ENCODE measurements at regions not wholly inside any gene's neighbourhood (a gene's known extent, or its start where the extent isn't known, plus 50 kb on each side); places are given as distances from the start of the nearest gene placed in this dataset.

- Histone ChIP-seq H3K27ac (ENCODE audit: extremely low read depth, low read depth, low read length) (no peak overlapping the region), H3K4me3 (no peak overlapping the region), H3K4me1 (replicated peaks in 1 of 2; ENCODE audit: control insufficient read depth in 2 of 2, insufficient read depth in 2 of 2, low read length in 2 of 2) (no peaks in the 10 kb centered on the region), H3K9me3 (replicated peaks; ENCODE audit: control insufficient read depth, insufficient read depth, low read depth, low read length) (no peaks in the 10 kb centered on the region; the same call in 1 of the 2 replicates), H3K27me3 (ENCODE audit: control insufficient read depth in 2 of 2, insufficient read depth in 2 of 2, low read length in 2 of 2) (no peaks in the 10 kb centered on the region), H3K9me1 (ENCODE audit: control insufficient read depth, insufficient read depth, low read length) (no peaks in the 10 kb centered on the region), H3K9ac (ENCODE audit: insufficient read depth in 1 of 2, low read depth in 2 of 2, low read length in 2 of 2) (no peak overlapping the region), H3K36me3 (ENCODE audit: control insufficient read depth, insufficient read depth, low read length) (no peaks in the 10 kb centered on the region), H3K79me2 (ENCODE audit: control insufficient read depth, insufficient read depth, low read length) (no peaks in the 10 kb centered on the region), H3K4me2 (ENCODE audit: insufficient read depth, low read length) (no peak overlapping the region), H2AFZ (ENCODE audit: low read depth, low read length) (no peak overlapping the region), H4K20me1 (replicated peaks; ENCODE audit: control insufficient read depth, insufficient read depth, low read length) (no peaks in the 10 kb centered on the region)
- in situ Hi-C loops (cut with MboI) (no loop called here), intact Hi-C loops (cut with micrococcal nuclease) (no loop called here)
- whole genome bisulfite sequencing (ENCODE audit: insufficient coverage, low coverage, missing lambda C conversion rate), result 0% methylated on average over 2 of the region's 2 CpGs
- no peak for ATAC-seq
- BruUV-seq (replicated peaks), result no TSS peak
- CTCF ChIA-PET (ENCODE audit: low intra/inter-chr PET ratio), result no interaction called here
- FAIRE-seq, result no peak
- POLR2A ChIA-PET, result no interaction called here
- no peak for TF ChIP-seq CBX8 (IDR thresholded peaks at IDR 0.05; ENCODE audit: borderline replicate concordance, extremely low read depth, low read depth, low read length, poor library complexity, severe bottlenecking)
- TF ChIP-seq RAD21 (CRISPR knock-in tag; conservative IDR thresholded peaks at IDR 0.05 in 1 of 2, IDR thresholded peaks at IDR 0.05 in 1 of 2), result no peak
- TF ChIP-seq ZNF436 (CRISPR knock-in tag; IDR thresholded peaks at IDR 0.05), result no peak
- TF ChIP-seq NFIC (IDR thresholded peaks at IDR 0.05), result no peak
- no peak for TF ChIP-seq COPS2 (conservative IDR thresholded peaks at IDR 0.05)
- no peak for DNase-seq (ENCODE audit: extremely low read depth in 1 of 4, low spot score in 3 of 4)
Measured at GRCh38 chr2:163417596-163418337, 318.0 kb downstream of the FIGN start.

DNA sequence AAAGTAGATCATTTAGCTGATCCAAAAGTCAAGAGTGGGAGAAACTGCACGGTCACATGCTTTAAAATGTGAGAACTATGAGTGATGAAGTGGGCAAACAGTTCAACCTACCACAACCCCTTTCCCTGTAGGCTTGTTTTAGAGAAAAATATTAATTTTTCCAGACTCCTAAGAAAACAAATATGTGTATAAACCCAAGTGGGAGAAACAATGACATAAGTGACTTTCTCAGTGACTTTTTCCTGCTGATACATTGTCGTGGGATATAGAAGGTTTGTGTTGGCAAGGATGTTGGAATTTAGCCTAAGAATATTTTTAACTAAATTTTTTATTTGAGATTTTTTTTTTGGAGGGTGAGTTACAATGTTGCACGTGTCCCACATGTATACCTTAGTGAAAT, 321.7 kb downstream of the FIGN start:
- no peak for DNase-seq (ENCODE audit: extremely low read depth in 1 of 4, low spot score in 3 of 4)
- no peak overlapping the region for H3K4me2 ChIP-seq (ENCODE audit: insufficient read depth, low read length)
- WGBS (ENCODE audit: insufficient coverage, low coverage, missing lambda C conversion rate), result 0% methylated on average over 3 of the region's 3 CpGs
- no peak overlapping the region for H3K9ac ChIP-seq (ENCODE audit: insufficient read depth in 1 of 2, low read depth in 2 of 2, low read length in 2 of 2)
- in situ Hi-C loops (cut with MboI) (no loop called here), intact Hi-C loops (cut with micrococcal nuclease) (no loop called here)
- H3K79me2 ChIP-seq (ENCODE audit: control insufficient read depth, insufficient read depth, low read length), result no peaks in the 10 kb centered on the region
- no peaks in the 10 kb centered on the region for H3K4me1 ChIP-seq (replicated peaks in 1 of 2; ENCODE audit: control insufficient read depth in 2 of 2, insufficient read depth in 2 of 2, low read length in 2 of 2)
- CTCF ChIA-PET (ENCODE audit: low intra/inter-chr PET ratio), result no interaction called here
- H4K20me1 ChIP-seq (replicated peaks; ENCODE audit: control insufficient read depth, insufficient read depth, low read length), result no peaks in the 10 kb centered on the region
- no peak overlapping the region for H3K4me3 ChIP-seq
- POLR2A ChIA-PET, result no interaction called here
- H3K36me3 ChIP-seq (ENCODE audit: control insufficient read depth, insufficient read depth, low read length), result no peaks in the 10 kb centered on the region
- no peaks in the 10 kb centered on the region for H3K27me3 ChIP-seq (ENCODE audit: control insufficient read depth in 2 of 2, insufficient read depth in 2 of 2, low read length in 2 of 2)
- no peaks in the 10 kb centered on the region; the same call in 1 of the 2 replicates for H3K9me3 ChIP-seq (replicated peaks; ENCODE audit: control insufficient read depth, insufficient read depth, low read depth, low read length)
- no peak for ATAC-seq
- H2AFZ ChIP-seq (ENCODE audit: low read depth, low read length), result no peak overlapping the region
- no TSS peak for BruUV-seq (replicated peaks)
- H3K9me1 ChIP-seq (ENCODE audit: control insufficient read depth, insufficient read depth, low read length), result no peaks in the 10 kb centered on the region
- FAIRE-seq, result no peak
- H3K27ac ChIP-seq (ENCODE audit: extremely low read depth, low read depth, low read length), result no peak overlapping the region
- TF ChIP-seq CBFB (CRISPR knock-in tag; IDR thresholded peaks at IDR 0.05) (no peak), MCM7 (IDR thresholded peaks at IDR 0.05) (no peak), HNRNPUL1 (IDR thresholded peaks at IDR 0.05; ENCODE audit: low read length) (no peak), RUNX1 (IDR thresholded peaks at IDR 0.05; ENCODE audit: low read depth) (no peak)
- TF ChIP-seq, protein P1, sequence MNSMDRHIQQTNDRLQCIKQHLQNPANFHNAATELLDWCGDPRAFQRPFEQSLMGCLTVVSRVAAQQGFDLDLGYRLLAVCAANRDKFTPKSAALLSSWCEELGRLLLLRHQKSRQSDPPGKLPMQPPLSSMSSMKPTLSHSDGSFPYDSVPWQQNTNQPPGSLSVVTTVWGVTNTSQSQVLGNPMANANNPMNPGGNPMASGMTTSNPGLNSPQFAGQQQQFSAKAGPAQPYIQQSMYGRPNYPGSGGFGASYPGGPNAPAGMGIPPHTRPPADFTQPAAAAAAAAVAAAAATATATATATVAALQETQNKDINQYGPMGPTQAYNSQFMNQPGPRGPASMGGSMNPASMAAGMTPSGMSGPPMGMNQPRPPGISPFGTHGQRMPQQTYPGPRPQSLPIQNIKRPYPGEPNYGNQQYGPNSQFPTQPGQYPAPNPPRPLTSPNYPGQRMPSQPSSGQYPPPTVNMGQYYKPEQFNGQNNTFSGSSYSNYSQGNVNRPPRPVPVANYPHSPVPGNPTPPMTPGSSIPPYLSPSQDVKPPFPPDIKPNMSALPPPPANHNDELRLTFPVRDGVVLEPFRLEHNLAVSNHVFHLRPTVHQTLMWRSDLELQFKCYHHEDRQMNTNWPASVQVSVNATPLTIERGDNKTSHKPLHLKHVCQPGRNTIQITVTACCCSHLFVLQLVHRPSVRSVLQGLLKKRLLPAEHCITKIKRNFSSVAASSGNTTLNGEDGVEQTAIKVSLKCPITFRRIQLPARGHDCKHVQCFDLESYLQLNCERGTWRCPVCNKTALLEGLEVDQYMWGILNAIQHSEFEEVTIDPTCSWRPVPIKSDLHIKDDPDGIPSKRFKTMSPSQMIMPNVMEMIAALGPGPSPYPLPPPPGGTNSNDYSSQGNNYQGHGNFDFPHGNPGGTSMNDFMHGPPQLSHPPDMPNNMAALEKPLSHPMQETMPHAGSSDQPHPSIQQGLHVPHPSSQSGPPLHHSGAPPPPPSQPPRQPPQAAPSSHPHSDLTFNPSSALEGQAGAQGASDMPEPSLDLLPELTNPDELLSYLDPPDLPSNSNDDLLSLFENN (IDR thresholded peaks at IDR 0.05; ENCODE audit: low read depth in 2 of 2, low read length in 2 of 2), result no peak
